Liver (tissue), 3 donors: ENCODE measurements at regions not wholly inside any gene's neighbourhood (a gene's known extent, or its start where the extent isn't known, plus 50 kb on each side); places are given as distances from the start of the nearest gene placed in this dataset.

Experiments used
- EGR1 ChIP-seq, 2 donors: IDR thresholded peaks; 2 replicates each; pipeline ENCODE4 v1.6.1; 2016 to 2018; ENCODE audit warnings: antibody characterized with exemption in 2 of 2, low read depth in 2 of 2
- FOXA1 ChIP-seq: IDR thresholded peaks from 2 replicates; pipeline ENCODE4 v1.6.1; 2016; ENCODE audit warnings: antibody characterized with exemption
- GABPA ChIP-seq, 2 donors: IDR thresholded peaks in 1 of 2; conservative IDR thresholded peaks in 1 of 2; 2 replicates each; pipeline ENCODE4 v1.6.1; 2016; ENCODE audit warnings: antibody characterized with exemption in 2 of 2, mild to moderate bottlenecking in 1 of 2, moderate library complexity in 1 of 2
- JUND ChIP-seq, 2 donors: IDR thresholded peaks; 2 replicates each; pipeline ENCODE4 v1.6.1; 2016; ENCODE audit warnings: antibody characterized with exemption in 2 of 2
- RAD21 ChIP-seq, 2 donors: IDR thresholded peaks; 2 replicates each; pipeline ENCODE4 v1.6.1; 2016; ENCODE audit warnings: antibody characterized with exemption in 2 of 2, mild to moderate bottlenecking in 2 of 2
- TAF1 ChIP-seq: conservative IDR thresholded peaks from 2 replicates; pipeline ENCODE4 v1.6.1; 2016; ENCODE audit warnings: antibody characterized with exemption, mild to moderate bottlenecking
- YY1 ChIP-seq: IDR thresholded peaks from 2 replicates; pipeline ENCODE4 v1.6.1; 2016; ENCODE audit warnings: antibody characterized with exemption, mild to moderate bottlenecking
- TF ChIP-seq, protein P1 (sequence below): fragments of 150-350 bp; IDR thresholded peaks from 2 replicates; pipeline ENCODE4 v1.5.1; 2017; ENCODE audit warnings: improper control_type of control experiment, low read depth, low read length; ENCODE audit not compliant: missing input control
- TF ChIP-seq, protein P2 (sequence below): IDR thresholded peaks from 2 replicates; pipeline ENCODE4 v1.6.1; 2016; ENCODE audit warnings: antibody characterized with exemption
- TF ChIP-seq, protein P3 (sequence below): IDR thresholded peaks from 2 replicates; pipeline ENCODE4 v1.6.1; 2016; ENCODE audit warnings: antibody characterized with exemption
- donor health status: healthy.
- donor health status: healthy.

DNA sequence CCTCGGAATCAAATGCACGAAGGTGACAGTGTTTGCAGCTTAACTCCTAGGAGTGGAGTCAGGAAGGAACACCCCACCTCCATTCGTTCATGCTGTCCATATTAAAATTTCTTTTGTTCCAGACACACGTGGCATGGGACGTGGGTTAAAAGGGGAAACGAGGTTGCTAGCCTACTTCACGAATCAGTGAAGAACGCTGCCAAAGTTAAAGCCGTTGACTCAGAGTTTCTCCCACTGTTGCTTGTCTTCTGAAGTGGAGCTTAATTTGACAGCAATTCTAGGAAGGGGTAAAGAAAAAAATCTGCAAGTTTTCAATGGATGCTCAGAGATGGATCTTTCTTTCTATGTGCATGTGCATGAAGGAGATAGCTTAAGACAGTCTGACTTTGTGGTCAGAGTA lies 499.1 kb downstream of the CD83 start:
- TF ChIP-seq, protein P1, sequence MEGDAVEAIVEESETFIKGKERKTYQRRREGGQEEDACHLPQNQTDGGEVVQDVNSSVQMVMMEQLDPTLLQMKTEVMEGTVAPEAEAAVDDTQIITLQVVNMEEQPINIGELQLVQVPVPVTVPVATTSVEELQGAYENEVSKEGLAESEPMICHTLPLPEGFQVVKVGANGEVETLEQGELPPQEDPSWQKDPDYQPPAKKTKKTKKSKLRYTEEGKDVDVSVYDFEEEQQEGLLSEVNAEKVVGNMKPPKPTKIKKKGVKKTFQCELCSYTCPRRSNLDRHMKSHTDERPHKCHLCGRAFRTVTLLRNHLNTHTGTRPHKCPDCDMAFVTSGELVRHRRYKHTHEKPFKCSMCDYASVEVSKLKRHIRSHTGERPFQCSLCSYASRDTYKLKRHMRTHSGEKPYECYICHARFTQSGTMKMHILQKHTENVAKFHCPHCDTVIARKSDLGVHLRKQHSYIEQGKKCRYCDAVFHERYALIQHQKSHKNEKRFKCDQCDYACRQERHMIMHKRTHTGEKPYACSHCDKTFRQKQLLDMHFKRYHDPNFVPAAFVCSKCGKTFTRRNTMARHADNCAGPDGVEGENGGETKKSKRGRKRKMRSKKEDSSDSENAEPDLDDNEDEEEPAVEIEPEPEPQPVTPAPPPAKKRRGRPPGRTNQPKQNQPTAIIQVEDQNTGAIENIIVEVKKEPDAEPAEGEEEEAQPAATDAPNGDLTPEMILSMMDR = no peak
- TF ChIP-seq, protein P2, sequence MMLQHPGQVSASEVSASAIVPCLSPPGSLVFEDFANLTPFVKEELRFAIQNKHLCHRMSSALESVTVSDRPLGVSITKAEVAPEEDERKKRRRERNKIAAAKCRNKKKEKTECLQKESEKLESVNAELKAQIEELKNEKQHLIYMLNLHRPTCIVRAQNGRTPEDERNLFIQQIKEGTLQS = no peak
- TF ChIP-seq EGR1 (IDR thresholded peaks at IDR 0.05; ENCODE audit: low read depth in 2 of 2) (no peak), JUND (IDR thresholded peaks at IDR 0.05) (no peak), TAF1 (no peak), FOXA1 (no peak), YY1 (no peak), GABPA (IDR thresholded peaks at IDR 0.05 in 1 of 2, conservative IDR thresholded peaks at IDR 0.05 in 1 of 2) (no peak), RAD21 (IDR thresholded peaks at IDR 0.05) (no peak)
- TF ChIP-seq, protein P3, sequence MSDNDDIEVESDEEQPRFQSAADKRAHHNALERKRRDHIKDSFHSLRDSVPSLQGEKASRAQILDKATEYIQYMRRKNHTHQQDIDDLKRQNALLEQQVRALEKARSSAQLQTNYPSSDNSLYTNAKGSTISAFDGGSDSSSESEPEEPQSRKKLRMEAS = no peak
